ENCODE measurements at regions not wholly inside any gene's neighbourhood (a gene's known extent, or its start where the extent isn't known, plus 50 kb on each side); places are given as distances from the start of the nearest gene placed in this dataset.

DNA sequence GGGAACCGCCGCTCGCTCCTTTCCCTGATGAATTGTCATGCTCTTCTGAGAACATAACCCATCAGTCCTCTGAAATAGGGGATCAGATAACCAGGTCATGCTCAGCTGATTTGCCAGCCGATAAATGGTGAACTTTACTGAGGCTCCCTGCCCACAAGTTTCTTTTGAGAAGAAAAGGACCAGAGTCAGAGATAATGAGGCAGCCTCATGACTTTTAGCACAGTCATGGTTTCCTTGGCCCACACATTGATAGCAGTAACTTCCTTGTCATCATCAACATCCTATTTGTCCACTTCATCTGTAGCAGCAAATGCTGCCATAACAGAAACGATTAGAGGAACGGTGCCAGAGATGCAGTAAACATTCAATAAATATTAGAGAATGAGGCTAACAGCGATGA lies 509.0 kb downstream of the GATA3 start:
- POLR2A ChIA-PET, result no interaction called here
- no peaks in the 10 kb centered on the region for H3K9me3 Mint-ChIP-seq
- ATAC-seq, result no peak

DNA sequence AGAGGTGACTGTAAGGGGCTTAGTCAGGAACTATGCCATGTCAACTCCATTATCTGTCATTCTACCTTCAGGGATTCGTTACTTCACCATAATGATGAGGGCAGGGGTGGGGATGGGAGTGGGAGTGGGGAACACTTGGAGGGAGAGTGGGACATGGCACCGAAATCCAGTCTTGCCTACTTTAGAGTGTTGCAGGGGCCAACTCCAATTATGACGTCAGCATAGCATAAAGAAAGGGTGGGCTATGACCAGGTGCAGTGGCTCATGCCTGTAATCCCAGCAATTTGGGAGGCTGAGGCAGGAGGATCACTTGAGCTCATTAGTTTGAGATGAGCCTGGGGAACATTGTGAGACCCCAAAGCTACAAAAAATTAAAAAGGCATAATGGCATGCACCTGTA lies 512.2 kb downstream of the GATA3 start:
- Mint-ChIP-seq H3K4me3 (no peak overlapping the region), H3K36me3 (ENCODE audit: low read depth) (no peaks in the 10 kb centered on the region), H3K9me3 (no peaks in the 10 kb centered on the region), H3K27ac (no peak overlapping the region), H3K4me1 (ENCODE audit: low read depth) (peaks cover 6% of the 10 kb centered on the region), H3K27me3 (peaks cover 20% of the 10 kb centered on the region)
- intact Hi-C loops (cut with micrococcal nuclease), result no loop called here
- ATAC-seq (no peak), DNase-seq (no peak)
- ChIA-PET POLR2A (no interaction called here), CTCF (no interaction called here)
- TF ChIP-seq, protein P1, sequence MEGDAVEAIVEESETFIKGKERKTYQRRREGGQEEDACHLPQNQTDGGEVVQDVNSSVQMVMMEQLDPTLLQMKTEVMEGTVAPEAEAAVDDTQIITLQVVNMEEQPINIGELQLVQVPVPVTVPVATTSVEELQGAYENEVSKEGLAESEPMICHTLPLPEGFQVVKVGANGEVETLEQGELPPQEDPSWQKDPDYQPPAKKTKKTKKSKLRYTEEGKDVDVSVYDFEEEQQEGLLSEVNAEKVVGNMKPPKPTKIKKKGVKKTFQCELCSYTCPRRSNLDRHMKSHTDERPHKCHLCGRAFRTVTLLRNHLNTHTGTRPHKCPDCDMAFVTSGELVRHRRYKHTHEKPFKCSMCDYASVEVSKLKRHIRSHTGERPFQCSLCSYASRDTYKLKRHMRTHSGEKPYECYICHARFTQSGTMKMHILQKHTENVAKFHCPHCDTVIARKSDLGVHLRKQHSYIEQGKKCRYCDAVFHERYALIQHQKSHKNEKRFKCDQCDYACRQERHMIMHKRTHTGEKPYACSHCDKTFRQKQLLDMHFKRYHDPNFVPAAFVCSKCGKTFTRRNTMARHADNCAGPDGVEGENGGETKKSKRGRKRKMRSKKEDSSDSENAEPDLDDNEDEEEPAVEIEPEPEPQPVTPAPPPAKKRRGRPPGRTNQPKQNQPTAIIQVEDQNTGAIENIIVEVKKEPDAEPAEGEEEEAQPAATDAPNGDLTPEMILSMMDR (IDR thresholded peaks at IDR 0.05), result no peak

More for the DNA sequence above, 509.0 kb downstream of the GATA3 start:
- TF ChIP-seq, protein P1 (IDR thresholded peaks at IDR 0.05), result no peak
- CTCF ChIA-PET, result interaction anchor here (0.6 kb wide), 1 partner anchor 646 kb away, joined by 3 read pairs; no protein-coding TSS in a partner anchor
- intact Hi-C loops (cut with micrococcal nuclease), result no loop called here
- peaks cover 16% of the 10 kb centered on the region for H3K27me3 Mint-ChIP-seq
- no peak for DNase-seq
- H3K4me1 Mint-ChIP-seq (ENCODE audit: low read depth), result peaks cover 3% of the 10 kb centered on the region
- H3K36me3 Mint-ChIP-seq (ENCODE audit: low read depth), result no peaks in the 10 kb centered on the region
- no peak overlapping the region for H3K27ac Mint-ChIP-seq
- H3K4me3 Mint-ChIP-seq, result no peak overlapping the region

DNA sequence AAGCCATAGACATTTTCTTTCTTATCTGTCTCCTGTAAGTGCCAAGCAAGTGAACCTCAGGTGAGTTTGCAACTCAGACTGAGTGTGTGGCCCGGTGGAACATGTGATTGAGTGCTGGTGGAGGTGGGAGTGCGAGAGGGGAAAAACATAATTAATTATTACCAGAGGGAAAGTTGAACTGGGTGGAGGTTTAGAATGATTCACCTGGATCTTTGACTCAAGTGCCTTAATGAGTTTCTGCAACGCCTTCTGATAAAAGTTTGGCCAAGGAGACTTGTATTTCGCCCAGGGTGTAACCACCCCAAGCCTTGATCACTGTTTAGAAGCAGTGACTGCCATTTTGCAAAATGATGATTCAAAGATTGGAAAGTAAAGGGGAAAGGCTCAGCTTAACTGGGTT lies 513.9 kb downstream of the GATA3 start:
- Mint-ChIP-seq H3K27ac (no peak overlapping the region), H3K4me1 (ENCODE audit: low read depth) (peaks cover 6% of the 10 kb centered on the region), H3K9me3 (no peaks in the 10 kb centered on the region), H3K27me3 (peaks cover 17% of the 10 kb centered on the region), H3K4me3 (no peak overlapping the region), H3K36me3 (ENCODE audit: low read depth) (no peaks in the 10 kb centered on the region)
- ChIA-PET CTCF (interaction anchor here (1.0 kb wide), 2 partner anchors 22 to 280 kb away, joined by 3 read pairs; no protein-coding TSS in a partner anchor), POLR2A (no interaction called here)
- TF ChIP-seq, protein P1 (IDR thresholded peaks at IDR 0.05), result no peak
- no peak for ATAC-seq
- intact Hi-C loops (cut with micrococcal nuclease), result no loop called here
- no peak for DNase-seq

DNA sequence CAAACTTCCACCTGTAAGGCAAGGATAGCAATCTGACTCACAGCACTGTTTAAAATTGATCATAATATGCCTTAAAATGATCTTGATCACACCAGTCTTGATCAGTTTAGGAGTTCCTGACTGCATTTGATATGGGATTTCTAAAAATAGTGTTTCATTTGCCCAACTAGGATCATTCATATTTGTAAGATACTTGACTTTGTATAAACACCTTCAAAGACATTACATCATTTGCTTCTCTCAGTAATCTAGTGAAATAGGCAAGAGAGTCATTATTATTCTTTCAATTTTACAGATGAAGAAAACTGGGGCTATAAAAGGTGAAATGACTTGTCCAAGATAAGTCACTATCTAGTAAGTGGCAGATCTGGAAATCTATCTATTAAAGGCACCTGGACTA lies 521.1 kb downstream of the GATA3 start:
- ChIA-PET CTCF (interaction anchor here (1.1 kb wide), 1 partner anchor 10 kb away, joined by 3 read pairs; no protein-coding TSS in a partner anchor), POLR2A (no interaction called here)
- TF ChIP-seq, protein P1 (IDR thresholded peaks at IDR 0.05), result no peak
- Mint-ChIP-seq H3K9me3 (no peaks in the 10 kb centered on the region), H3K36me3 (ENCODE audit: low read depth) (peaks cover 2% of the 10 kb centered on the region), H3K27ac (no peak overlapping the region), H3K4me3 (no peak overlapping the region), H3K27me3 (peaks cover 27% of the 10 kb centered on the region), H3K4me1 (ENCODE audit: low read depth) (peaks cover 31% of the 10 kb centered on the region)
- DNase-seq, result no peak
- intact Hi-C loops (cut with micrococcal nuclease), result no loop called here
- no peak for ATAC-seq

DNA sequence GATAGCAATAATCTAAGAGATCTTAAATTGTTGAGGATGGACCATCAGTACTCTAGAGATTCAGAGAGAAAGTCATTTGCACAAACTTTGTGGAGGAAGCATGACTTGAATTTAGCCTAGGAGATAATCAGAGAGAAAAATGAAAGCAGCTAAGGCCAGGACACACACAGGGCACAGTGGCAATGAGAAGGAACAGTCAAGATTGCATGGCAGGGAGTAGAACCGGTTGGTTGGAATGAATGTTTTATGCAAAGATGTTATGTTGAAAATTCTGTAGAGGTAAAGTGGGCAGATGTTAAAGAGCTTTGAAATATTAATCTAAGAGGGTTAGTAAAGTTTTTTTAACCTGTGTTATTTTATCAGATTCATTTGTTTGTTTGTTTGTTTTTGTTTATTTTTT lies 521.8 kb downstream of the GATA3 start:
- H3K36me3 Mint-ChIP-seq (ENCODE audit: low read depth), result peaks cover 2% of the 10 kb centered on the region
- intact Hi-C loops (cut with micrococcal nuclease), result no loop called here
- H3K4me3 Mint-ChIP-seq, result no peak overlapping the region
- POLR2A ChIA-PET, result no interaction called here
- TF ChIP-seq, protein P1 (IDR thresholded peaks at IDR 0.05), result no peak
- H3K9me3 Mint-ChIP-seq, result no peaks in the 10 kb centered on the region
- ATAC-seq, result no peak
- H3K27me3 Mint-ChIP-seq, result peaks cover 27% of the 10 kb centered on the region
- CTCF ChIA-PET, result no interaction called here
- peaks cover 31% of the 10 kb centered on the region for H3K4me1 Mint-ChIP-seq (ENCODE audit: low read depth)
- no peak overlapping the region for H3K27ac Mint-ChIP-seq
- no peak for DNase-seq

Measured in activated CD8-positive, alpha-beta T cell treated with anti-CD3 and anti-CD28 coated beads for 36 hours (primary cell).